ENCODE measurements at regions not wholly inside any gene's neighbourhood (a gene's known extent, or its start where the extent isn't known, plus 50 kb on each side); places are given as distances from the start of the nearest gene placed in this dataset.
A peak's percentile ranks its signal among the peaks of the same experiment; 100 is the strongest.

DNA sequence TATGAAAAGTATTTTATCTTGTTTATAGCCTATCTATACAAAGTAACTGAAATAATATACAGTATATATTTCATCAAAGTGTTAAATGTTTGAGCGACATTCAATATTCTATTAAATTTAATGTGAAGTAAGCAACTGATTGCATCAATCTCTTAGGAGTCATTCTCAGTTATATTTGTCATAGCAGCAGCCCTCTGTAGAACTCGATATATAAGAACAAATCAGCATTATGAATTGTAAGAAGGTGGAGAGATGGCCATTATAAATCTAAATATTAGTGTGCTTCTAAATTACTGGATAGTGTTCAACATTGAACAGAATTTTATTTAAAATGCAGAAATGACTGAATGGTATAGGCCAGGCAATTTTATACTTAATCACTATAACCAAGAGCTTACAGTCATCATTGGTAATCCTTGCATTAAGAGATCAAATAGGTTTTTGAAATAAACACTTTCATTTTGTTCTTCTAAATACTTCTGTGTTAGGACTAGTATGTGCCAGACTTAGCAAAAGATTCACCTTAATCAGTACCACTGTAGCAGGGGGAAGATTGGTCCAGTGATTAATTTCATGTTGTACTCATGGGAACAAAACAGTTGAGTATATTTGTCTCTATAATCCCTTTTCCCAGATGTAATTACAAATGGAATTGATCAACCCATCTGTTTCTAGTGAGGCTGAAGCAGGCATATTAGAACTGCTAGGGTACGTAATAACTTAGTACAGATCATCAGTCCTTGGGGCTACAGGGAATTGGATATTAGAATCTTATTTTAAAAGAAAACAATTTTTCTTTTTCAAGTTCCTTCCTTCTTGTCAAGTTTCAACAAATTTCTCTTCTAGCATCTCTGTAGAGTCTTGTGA is 108.3 kb upstream of the TYRP1 start:
- no peak for DNase-seq

DNA sequence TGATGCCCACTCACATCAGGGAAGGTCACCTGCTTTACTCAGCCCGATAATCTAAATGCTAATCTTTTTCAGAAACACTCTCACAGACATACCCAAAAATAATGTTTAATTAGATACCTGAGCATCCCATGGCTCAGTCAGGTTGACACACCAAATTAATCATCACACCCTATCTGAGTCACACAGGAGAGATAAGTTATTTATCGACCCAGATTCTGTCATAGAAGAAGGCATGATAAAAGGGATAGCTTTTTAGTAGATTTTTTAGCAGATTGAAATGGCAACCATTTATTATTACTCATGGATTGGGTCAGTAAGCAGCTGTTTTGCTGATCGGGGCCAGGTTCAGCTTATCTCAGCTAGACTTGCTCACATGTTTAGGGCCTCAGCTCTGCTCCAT is 97.8 kb upstream of the TYRP1 start:
- no peak for DNase-seq

- DNase-seq: peak; percentile 56
Observed at GRCh38 chr9:12604164-12604821, 88.9 kb upstream of the TYRP1 start.

DNA sequence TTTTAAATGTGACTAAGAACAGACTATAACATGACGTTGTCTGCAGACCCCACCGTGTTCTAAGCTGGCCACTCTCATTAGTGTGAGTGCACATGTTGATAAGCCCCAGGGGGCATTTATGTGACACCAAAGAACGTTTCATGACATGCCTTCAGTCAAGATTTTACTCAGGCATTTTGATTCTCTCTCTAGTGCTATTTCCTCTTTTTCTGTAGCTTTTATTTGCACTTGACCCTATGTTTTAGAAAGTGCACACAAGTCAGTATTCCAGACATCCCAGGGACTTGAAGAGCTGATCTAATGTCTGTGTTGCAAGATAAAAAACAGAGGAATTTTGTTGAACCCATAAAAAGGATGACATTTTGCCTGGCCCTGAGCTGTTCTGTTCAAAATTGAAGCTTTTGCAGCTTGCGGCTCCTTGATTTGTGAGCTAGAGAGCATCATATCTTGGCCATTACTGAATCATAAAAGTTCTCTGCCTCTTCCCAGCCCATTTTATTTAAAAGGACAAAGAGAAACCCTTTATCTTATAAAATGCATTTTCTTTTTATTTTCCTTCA is 80.9 kb upstream of the TYRP1 start:
- no peak for DNase-seq

DNA sequence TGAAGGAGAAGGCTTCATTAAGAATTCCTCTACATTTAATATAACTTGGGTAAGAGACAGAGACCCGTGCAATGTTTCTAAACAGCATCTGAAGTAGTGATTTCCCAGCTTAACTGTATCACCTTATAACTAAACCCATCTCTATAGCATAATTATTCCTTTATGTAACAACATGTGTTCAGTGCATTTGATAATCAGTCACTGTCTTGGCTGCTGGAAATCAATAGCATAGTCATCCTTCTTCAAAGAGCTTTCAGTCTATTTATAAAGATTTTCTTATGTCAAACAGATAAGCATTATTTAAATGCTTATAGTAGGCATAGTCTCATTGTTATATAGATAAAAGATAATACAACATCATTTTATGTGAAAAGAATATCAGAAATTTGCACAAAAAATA is 80.1 kb upstream of the TYRP1 start:
- no peak for DNase-seq

- DNase-seq: no peak
Observed at GRCh38 chr9:12614488-12614887, 78.7 kb upstream of the TYRP1 start.

GRCh38 chr9:12618956-12619355 is 74.2 kb upstream of the TYRP1 start:
- DNase-seq: no peak

DNA sequence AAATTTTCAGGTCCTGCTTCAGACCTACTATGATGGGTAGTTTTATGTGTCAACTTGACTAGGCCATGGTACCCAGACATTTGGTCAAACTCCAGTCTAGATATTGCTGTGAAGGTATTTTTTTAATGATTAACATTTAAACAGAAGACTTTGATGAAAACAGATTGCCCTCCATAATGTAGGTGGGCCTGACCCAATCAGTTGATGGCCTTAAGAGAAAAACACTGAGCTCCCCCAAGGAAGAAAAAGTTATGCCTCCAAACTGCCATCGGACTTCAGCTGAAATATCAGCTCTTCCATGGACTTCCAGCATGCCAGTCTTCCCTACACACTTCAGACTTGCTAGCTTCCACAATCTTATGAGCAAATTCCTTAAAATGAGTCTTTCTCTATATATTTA is 67.3 kb upstream of the TYRP1 start:
- DNase-seq: no peak

DNA sequence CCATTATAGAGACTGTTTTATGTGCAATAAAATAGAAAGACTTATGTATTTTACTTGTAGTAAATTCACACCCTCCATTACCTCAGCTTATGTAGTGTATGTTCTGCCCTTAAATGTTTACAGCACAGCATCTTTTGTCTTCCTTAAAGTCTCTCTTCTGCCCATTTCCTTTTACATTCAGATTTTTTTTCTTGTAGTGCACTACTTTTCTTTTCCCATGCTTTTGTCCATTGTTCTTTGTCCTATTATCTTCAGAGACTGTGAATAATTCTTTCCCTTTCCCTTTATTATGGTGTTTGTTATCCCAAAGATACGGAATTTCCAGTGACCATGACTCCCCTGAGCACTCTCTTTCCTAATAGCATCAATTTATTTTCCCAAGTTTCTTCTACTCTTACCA is 66.1 kb upstream of the TYRP1 start:
- no peak for DNase-seq

- no peak for DNase-seq
Observed at GRCh38 chr9:12628546-12628945, 64.6 kb upstream of the TYRP1 start.

DNA sequence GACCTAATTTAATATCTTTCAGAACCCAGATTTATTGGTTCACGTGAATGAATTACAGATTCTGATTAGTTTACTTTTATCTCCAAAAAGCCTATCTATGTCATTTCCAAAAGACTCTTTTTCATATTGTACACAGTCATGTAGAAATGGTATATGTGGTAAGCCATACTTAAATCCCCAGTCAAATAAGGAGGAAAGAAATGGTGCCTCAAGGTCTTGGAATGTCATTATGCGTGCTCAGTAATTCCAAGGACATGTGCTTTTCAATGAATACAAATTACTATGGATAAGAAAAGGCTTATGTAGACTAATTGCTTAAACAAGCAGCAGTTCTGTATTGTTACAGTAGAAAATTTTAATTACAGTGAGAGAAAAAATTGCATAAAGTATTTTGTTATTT is 64.1 kb upstream of the TYRP1 start:
- peak; percentile 4 for DNase-seq

DNA sequence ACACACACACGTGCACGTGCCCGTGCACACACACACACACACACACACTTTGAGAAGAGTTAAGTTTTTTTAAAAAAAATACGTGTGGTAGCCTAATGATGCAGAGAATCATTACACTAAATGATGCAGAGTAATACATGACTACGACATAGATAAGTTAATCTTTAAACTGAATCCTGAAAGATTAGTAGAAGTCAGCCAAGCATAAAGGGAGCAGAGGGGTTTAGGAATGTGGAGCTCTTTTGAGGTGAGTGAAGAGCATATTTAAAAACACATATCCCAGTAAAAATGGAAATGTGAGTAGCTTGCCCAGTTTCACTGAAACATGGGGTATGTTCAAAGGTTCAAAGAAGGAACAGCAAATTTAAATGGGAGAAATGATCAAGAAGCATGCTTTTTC is 61.3 kb upstream of the TYRP1 start:
- DNase-seq: no peak

DNA sequence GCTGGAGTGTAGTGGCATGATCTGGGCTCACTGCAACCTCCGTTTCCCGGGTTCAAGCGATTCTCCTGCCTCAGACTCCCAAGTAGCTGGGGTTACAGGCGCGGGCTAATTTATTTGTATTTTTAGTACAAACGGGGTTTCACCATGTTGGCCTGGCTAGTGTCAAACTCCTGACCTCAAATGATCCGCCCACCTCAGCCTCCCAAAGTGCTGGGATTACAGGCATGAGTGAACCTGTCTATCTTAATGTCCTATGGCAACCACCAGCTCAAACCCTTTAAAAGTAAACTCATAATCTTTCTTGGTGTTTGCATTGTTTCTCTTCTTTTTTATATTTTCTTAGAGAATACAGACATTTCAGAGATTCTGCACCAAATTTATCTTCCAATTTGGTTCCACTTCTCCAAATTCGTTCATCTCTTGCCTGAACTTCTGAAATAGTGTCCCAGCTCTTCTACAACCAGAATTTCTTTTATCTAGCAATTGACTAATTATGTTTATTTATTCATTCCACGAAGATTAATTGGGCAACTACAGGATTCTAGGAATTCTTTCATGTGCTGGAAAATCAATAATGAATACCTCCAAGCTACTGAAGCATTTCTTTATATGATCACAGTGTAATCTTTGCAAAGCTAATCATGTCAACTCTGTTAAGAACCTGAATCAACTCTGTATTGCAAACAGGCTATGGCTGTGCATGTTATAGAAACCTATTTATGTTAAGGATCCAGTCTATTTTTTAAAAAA is 60.0 kb upstream of the TYRP1 start:
- DNase-seq: no peak

DNA sequence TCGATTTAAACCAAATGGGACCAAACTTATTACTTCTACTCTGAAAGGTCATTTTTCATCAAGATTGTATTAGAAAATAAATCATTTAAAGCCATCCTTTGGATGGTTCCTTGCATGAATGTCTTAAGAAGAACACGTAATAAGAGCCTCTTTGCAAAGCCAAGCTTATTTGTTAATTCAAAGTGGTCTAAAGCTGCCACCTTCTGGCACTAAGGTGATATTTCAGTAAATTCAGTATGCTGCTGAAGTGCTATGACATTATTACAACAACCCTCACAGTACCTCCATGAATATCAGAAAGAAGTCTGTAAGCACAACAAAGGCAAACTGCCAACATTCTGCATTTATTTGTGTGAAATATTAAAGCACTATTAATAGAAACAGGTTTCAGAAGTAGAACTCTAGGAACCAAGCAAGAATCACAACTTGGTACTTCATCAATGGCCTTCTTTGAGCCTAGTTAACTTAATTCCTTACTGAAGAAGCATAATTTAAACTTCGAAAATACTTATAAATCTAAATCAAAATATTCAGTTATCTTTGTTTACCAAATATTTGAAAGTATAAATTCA is 53.1 kb upstream of the TYRP1 start:
- peak; percentile 40 for DNase-seq

GRCh38 chr9:12640866-12641636 is 52.1 kb upstream of the TYRP1 start:
- no peak for DNase-seq
